T47D (cell line): ENCODE measurements at regions not wholly inside any gene's neighbourhood (a gene's known extent, or its start where the extent isn't known, plus 50 kb on each side); places are given as distances from the start of the nearest gene placed in this dataset.

Experiments
- DNase-seq, 2 experiments: peaks; one replicate each; pipeline versions ENCODE4 v3.0.0 to v3.0.0-alpha.2; 2011 to 2012; ENCODE audit warnings: low read depth in 1 of 2, low spot score in 1 of 2
- JUND ChIP-seq: IDR thresholded peaks from 2 replicates; pipeline ENCODE4 v1.6.1; 2012; ENCODE audit warnings: low read depth
- in situ Hi-C: cut with HindIII; loops from 2 replicates; pipeline ENCODE4 v1.10.0; 2016; ENCODE audit warnings: low sequenced_read_pairs, low pct_unique_long_range_greater_than_20kb

GRCh38 chr4:64893205-64893604 lies 484.0 kb upstream of the TECRL start:
- in situ Hi-C loops, result no loop called here
- no peak for TF ChIP-seq JUND
- DNase-seq, result no peak

DNA sequence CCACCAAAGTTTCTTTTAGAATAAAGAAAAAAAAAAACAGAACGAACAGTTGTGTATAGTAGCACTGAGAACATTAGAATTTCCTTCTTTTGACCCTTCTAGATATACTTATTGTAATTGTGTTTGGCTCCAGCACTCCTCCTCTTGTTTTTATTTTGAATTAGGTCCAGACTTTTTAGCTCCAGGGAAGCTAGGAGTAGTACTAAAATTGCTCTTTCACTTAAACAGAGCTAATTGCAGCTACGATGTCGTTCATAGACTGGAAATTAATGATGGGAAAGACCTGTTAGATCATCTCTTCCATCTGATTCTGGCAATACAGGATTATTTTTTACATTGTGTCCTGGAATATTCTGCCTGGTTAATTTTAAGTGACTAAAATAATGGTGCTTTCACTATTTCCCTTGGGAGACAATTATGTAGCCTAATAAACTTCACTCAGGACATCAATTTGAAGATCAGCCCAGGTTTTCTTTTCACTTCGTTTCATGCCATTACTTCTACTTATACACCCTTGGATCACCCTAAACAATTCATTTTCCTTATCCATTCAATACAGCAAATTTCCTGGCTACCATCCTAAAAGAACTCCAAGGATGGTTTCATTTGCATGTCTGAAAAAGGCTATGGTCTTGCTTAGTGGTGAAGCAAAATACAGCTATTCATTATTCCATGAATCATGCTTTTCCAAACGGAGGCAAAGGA lies 480.8 kb upstream of the TECRL start:
- in situ Hi-C loops, result no loop called here
- no peak for TF ChIP-seq JUND
- no peak for DNase-seq

GRCh38 chr4:64883087-64883807 lies 474.0 kb upstream of the TECRL start:
- in situ Hi-C loops, result no loop called here
- no peak for DNase-seq
- no peak for TF ChIP-seq JUND

DNA sequence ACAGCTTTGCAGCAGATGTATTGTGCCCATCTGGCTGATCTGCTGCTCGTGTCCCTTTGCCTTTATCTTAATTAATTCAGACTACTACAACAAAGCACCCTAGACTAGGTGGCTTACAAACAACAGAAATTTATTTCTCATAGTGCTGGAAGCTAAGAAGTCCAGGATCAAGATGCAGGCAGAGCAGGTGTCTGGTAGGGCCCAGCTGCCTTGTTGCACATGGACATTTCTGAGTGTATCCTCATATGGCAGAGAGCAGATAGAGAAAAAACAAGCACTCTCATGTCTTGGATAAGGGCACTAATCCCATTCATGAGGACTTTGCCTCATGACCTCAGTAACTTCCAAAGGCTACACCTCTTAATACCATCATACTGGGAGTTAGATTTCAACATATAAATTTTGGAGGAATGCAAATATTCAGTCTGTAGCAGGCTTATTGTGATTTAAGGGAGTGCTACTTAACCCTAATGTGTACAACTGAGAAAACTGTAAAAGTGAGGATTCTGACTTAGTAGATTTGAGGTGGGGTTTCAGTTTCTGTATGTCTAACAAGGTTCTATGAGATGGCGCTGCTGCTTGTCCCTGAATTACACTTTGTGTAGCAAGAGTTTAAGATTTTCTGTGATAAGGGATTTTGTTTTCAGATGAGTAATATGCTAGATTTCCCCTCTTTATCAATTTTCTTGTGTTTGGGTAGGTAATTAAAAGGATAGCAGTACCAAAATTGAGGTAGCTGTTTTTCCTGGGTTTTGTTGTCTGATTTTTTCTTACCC lies 473.2 kb upstream of the TECRL start:
- in situ Hi-C loops, result no loop called here
- no peak for TF ChIP-seq JUND
- DNase-seq, result no peak

DNA sequence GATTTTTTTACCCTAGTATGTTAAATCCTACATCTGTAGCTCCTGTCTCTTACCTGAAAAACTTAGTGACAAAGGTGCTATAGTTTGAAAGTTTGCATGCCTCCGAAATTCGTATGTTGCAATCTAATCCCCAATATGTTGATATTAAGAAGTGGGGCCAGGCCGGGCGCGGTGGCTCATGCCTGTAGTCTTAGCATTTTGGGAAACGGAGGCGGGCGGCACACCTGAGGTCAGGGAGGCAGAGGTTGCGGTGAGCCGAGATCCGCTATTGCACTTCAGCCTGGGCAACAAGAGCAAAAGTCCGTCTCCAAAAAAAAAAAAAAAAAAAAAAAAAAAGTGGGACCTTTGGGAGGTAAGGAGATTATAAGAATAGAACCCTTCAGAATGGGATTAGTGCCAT lies 471.3 kb upstream of the TECRL start:
- no peak for DNase-seq

GRCh38 chr4:64876021-64876420 lies 466.8 kb upstream of the TECRL start:
- no peak for DNase-seq
- in situ Hi-C loops, result no loop called here
- no peak for TF ChIP-seq JUND

More for the DNA sequence above, 471.3 kb upstream of the TECRL start:
- TF ChIP-seq JUND, result no peak
- in situ Hi-C loops, result no loop called here

DNA sequence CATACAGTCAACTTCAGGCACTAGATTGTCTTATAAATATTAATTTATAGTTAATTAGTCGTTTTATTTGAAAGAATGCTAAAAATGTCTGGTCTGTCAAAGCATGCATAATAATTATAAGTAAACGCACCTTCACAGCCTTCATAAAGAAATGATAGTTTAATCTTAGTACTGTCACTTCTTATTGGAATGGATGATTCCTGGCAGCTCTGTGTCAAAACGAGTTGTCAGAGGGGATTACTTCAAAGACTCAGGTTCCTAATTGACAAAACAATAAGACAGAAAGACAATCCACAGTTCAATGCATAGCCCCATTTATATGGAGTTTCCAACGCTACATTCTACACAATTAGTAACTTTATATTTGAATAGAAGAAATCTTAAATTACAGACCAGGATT lies 461.3 kb upstream of the TECRL start:
- DNase-seq, result no peak
- in situ Hi-C loops, result no loop called here
- TF ChIP-seq JUND, result no peak

DNA sequence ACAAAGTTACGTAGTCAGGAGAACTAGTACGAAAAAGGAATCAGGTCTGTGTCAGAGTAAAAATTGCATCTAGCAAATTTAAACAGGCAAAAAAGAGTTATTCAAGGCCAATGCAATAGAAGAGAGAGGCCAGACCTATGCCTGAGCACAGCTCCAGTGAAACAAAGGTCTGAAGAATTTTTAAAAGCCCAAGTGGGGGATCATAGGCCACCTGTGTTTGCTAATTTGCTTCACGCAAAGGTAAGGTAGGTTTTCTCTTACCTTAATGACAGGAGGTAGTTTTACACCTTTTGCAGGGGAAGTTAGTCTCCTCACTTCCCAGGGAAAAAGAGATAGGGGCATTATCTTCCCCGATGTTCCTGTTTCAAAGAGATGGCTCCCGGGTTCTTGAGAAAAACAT lies 448.6 kb upstream of the TECRL start:
- TF ChIP-seq JUND, result no peak
- no peak for DNase-seq
- in situ Hi-C loops, result no loop called here

- no peak for TF ChIP-seq JUND
- no peak for DNase-seq
- in situ Hi-C loops, result no loop called here
Measured at GRCh38 chr4:64857198-64857597, 447.9 kb upstream of the TECRL start.

DNA sequence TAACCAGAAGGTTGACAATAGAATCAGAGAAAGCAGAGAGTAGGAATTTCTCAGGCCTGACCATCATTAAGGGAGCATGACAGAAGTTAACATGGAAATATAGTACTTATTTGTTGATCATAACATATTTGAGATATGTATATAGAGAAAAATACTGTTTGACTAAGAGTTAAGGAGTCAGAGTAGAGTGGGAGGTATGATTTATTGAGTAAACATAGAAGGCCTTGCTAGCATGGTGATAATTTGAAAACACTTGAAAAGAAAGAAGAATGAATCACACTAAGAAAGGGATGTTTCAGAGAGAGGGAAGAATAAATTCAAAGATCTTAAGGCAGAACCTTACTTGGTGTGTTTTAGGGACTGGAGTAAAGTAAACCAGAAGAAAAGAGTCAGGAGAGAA lies 437.2 kb upstream of the TECRL start:
- no peak for DNase-seq
- TF ChIP-seq JUND, result no peak
- in situ Hi-C loops, result no loop called here

- in situ Hi-C loops, result no loop called here
- TF ChIP-seq JUND, result no peak
Measured at GRCh38 chr4:64829749-64830148, 420.5 kb upstream of the TECRL start.

DNA sequence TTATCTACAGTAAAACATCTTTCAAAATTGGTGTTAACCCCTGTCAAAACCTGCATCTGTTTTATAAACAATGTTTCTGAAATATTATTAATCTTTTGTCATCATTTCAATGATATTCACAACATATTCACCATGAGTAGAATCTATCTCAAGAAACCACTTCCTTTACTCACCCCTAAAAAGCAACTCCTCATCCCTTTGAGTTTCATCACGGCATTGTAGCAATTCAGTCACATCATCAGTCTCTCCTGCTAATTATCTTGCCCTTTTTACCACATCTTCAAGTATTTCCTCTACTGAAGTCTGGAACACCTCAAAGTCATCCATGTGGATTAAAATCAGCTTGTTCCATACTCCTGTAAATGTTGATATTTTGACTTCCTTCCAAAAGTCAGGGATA lies 415.3 kb upstream of the TECRL start:
- no peak for TF ChIP-seq JUND
- no peak for DNase-seq
- in situ Hi-C loops, result no loop called here

More at GRCh38 chr4:64829749-64830148, 420.5 kb upstream of the TECRL start:
- no peak for DNase-seq

DNA sequence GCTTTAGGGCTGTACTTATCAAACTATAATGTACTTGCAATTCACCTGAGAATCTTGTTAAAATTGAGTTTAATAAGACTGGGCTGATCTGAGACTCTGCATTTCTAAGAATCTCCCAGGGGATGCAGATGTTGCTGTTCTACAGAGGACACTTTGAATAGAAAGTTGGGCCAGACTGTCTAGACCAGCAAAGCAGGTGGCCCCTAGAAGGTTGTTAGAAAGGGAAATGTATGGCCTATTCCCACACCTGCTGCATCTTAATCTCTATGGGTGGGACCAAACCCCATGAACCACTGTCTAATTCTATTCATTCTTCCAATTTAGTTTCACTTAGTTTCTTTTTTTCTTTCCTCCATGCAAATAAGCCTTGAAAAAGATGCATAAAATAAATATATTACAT lies 413.2 kb upstream of the TECRL start:
- TF ChIP-seq JUND, result no peak
- in situ Hi-C loops, result no loop called here
- no peak for DNase-seq
